Kidney (tissue), 13 donors: ENCODE measurements at regions not wholly inside any gene's neighbourhood (a gene's known extent, or its start where the extent isn't known, plus 50 kb on each side); places are given as distances from the start of the nearest gene placed in this dataset.

Source experiments
- DNase-seq, 5 donors: peaks; one replicate each; pipeline ENCODE4 v3.0.0-alpha.2; 2013 to 2020
- FAIRE-seq: peaks from 2 replicates; lab custom pipeline; 2012; peaks lifted over from hg19 to GRCh38; lab: Jason Lieb, UNC
- H3K27ac ChIP-seq, 2 donors: one replicate each; pipeline ENCODE4 v1.7.0; 2013; ENCODE audit warnings: low read depth in 2 of 2, low read length in 2 of 2, inconsistent platforms in 1 of 2
- H3K27me3 ChIP-seq: one replicate; pipeline ENCODE4 v1.7.1; 2013; ENCODE audit warnings: low read length, inconsistent platforms; ENCODE audit not compliant: control insufficient read depth, insufficient read depth
- H3K36me3 ChIP-seq, 3 donors: one replicate each; pipeline versions ENCODE4 v1.7.0 to v1.7.1; 2013; ENCODE audit warnings: low read length in 3 of 3, control low read depth in 1 of 3, inconsistent platforms in 1 of 3; ENCODE audit not compliant: insufficient read depth in 3 of 3, control insufficient read depth in 2 of 3
- H3K4me1 ChIP-seq, 3 donors: one replicate each; pipeline versions ENCODE4 v1.7.0 to v1.7.1; 2013; ENCODE audit warnings: low read length in 3 of 3, inconsistent platforms in 1 of 3, low read depth in 1 of 3; ENCODE audit not compliant: control insufficient read depth in 2 of 3, insufficient read depth in 2 of 3
- H3K4me3 ChIP-seq, 3 donors: one replicate each; pipeline versions ENCODE4 v1.7.0 to v1.8.1; 2013; ENCODE audit warnings: low read length in 3 of 3, control low read depth in 1 of 3, inconsistent platforms in 1 of 3
- H3K9ac ChIP-seq, 3 donors: one replicate each; pipeline versions ENCODE4 v1.7.0 to v1.7.1; 2013; ENCODE audit warnings: low read length in 3 of 3, control low read depth in 1 of 3, inconsistent platforms in 1 of 3
- H3K9me3 ChIP-seq, 3 donors: one replicate each; pipeline versions ENCODE4 v1.7.0 to v1.7.1; 2013; ENCODE audit warnings: low read length in 3 of 3, control low read depth in 1 of 3, inconsistent platforms in 1 of 3; ENCODE audit not compliant: control insufficient read depth in 2 of 3, insufficient read depth in 1 of 3
- CTCF ChIP-seq: IDR thresholded peaks from 3 replicates; pipeline ENCODE4 v1.5.1; 2012; ENCODE audit warnings: mild to moderate bottlenecking, moderate library complexity, borderline replicate concordance; ENCODE audit not compliant: insufficient read depth; ENCODE audit errors: extremely low read depth
- intact Hi-C: fragments of 100-400 bp; cut with DNase I; formaldehyde crosslinking; loops from one replicate; pipeline ENCODE4 v1.11.1; 2022
- donor health status: control.
- donor health status: control.
- donor health status: control.
- donor health status: control.
- donor health status: control.
- donor health status: DM: yes; HTN: yes; CAD: no.
- donor health status: Normal renal cell carcinoma (clear cell type).

GRCh38 chr2:74779587-74780135 lies 54.3 kb upstream of the HK2 start:
- no peak for TF ChIP-seq CTCF
- H3K27me3 ChIP-seq = no peaks in the 10 kb centered on the region
- no peak overlapping the region for H3K27ac ChIP-seq
- H3K36me3 ChIP-seq = no peaks in the 10 kb centered on the region
- no peaks in the 10 kb centered on the region for H3K4me1 ChIP-seq
- intact Hi-C loops = no loop called here
- DNase-seq (no peak), FAIRE-seq (no peak)
- H3K9me3 ChIP-seq = no peaks in the 10 kb centered on the region
- H3K9ac ChIP-seq = no peak overlapping the region
- no peak overlapping the region for H3K4me3 ChIP-seq
